Activated CD8-positive, alpha-beta memory T cell treated with anti-CD3 and anti-CD28 coated beads, Interleukin-2, amount 50 U/mL, for 24 hours (primary cell): ENCODE measurements at regions not wholly inside any gene's neighbourhood (a gene's known extent, or its start where the extent isn't known, plus 50 kb on each side); places are given as distances from the start of the nearest gene placed in this dataset.
A peak's percentile ranks its signal among the peaks of the same experiment; 100 is the strongest.
"Not testable (repeated sequence)": the region's sequence is repeated elsewhere in the genome, so short reads cannot be mapped to it uniquely, and the experiment has no call there.

ENCODE experiments used
- DNase-seq: peaks from one replicate; pipeline ENCODE4 v3.0.0-alpha.2; 2020; ENCODE audit errors: extremely low read depth

DNA sequence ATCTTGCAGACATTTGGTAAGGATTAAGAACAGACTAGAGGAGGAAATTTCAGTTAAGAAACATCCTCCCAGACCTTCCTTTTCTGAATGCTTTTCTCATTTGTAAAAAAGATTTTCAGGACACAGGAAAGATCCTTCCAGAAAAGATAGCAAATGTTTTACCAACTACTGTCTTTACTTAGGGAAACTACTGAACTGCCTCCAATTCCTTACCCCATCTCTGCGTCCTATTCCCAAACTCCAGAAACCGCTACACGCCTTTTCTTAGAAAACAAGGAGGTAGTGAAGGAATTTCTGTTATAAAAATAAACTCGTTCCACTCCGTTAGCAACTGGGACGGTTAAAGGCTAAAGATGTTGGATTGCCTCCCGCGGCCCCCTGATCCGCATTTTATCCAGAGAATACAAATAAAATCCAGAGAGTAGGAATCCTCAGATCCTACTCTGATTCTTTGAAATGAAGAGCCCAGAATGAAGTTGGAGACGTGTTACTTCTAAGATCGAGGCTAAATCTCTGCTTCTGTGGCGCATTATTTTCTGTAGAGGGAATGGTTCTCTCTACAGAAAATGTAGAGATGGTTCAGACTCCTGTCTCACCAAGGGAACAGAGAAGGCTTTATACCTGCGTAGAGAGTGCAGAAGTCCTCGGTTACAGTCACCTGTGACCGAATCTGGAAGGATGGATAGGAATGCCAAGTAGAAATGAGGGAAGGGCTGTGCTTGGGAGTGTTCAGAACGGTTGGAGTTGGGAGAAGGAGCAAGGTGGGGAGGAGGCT is 133.0 kb downstream of the GPX5 start:
- no peak for DNase-seq

GRCh38 chr6:28659250-28659566 is 133.5 kb downstream of the GPX5 start:
- DNase-seq, result no peak

GRCh38 chr6:28661097-28661713 is 135.5 kb downstream of the GPX5 start:
- no peak for DNase-seq

- no peak for DNase-seq
Observed at GRCh38 chr6:28664870-28665396, 139.3 kb downstream of the GPX5 start.

DNA sequence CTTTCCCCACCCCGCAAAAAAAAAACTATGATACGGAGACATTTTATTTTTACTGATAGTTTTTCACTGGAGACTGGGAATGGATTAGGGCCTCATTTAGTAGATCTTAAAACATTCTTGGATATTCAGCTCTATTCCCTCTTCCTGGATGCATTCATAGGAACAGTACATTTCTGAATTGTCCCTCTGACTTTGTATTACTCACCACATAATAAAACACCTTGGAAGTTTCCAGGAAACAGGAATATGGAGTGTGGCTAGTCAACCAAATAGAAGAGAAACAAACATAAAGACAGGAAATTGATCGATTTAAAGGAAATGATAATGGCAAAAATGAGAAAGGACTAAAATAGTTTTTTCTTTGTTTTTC is 147.7 kb downstream of the GPX5 start:
- DNase-seq, result no peak

DNA sequence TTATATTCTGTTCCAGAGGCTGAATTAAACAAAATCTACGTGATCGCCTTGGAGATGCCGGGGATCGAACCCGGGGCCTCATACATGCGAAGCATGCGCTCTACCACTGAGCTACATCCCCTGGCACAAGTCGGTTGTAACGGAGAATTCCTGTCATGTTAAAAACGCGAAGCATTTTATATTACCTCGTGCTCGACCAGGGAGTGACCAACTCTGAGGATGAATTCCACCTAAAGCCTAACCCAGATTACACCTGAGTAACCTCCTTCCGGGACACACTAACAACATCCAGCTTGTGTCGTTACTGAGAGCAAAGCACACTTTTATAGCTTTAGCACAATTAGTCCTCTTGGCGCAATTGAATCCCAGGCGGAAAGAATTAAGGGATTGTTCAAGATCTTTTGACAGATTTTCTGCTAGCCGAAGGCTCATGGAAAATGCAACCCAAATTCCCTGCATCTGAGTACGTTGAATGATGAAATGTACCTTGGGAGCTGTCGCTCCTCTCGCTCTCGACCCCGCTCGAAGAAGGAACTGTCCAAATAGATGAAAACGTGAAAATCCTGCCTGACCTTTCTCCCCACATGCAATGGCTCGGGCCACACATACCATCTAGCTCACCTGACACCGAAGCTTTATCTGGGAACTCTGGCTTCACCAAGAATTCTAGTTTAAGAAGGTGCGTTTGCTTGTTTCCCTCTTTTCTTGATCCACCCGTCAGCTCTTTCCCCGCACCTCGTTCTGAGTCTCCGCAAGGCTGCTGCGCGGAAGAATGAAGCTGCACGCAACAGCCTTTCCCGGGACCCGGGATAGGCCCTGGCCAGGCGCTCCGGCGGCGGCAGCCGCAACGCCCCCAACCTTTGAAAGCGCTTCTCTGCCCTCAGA is 148.3 kb downstream of the GPX5 start:
- DNase-seq, result peak; percentile 10

DNA sequence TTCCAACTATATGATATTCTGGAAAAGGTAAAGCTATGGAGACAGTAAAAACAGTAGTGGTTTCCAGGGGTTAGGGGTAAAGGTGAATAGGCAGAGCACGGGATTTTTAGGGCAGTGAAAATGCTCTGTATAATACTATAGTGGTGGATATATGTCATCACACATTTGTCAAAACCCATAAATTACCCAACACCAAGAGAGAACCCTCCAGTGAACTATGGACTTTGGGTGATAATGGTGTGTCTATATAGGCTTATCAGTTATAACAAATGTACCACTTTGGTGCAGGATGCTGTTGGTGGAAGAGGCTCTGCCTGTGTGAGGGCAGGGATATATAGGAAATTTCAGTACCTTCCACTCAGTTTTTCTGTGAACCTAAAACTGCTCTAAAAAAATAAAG is 149.9 kb downstream of the GPX5 start:
- no peak for DNase-seq

DNA sequence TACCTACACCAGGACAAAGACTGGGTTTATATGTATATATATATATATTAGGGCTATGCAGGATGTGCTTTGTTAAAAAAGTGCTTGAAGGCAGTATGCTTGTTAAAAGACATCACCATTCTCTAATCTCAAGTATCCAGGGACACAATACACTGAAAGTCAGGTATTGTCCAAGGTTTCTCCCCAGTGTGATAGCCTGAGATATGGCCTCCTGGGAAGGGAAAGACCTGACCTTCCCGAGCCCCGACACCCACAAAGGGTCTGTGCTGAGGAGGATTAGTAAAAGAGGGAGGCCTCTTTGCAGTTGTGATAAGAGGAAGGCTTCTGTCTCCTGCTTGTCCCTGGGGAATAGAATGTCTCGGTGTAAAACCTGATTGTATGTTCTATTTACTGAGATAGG is 156.9 kb downstream of the GPX5 start:
- DNase-seq, result no peak

- DNase-seq, result not testable (repeated sequence)
Observed at GRCh38 chr6:28682956-28683685, 157.4 kb downstream of the GPX5 start.

- DNase-seq, result no peak
Observed at GRCh38 chr6:28683945-28684538, 158.4 kb downstream of the GPX5 start.

- DNase-seq, result not testable (repeated sequence)
Observed at GRCh38 chr6:28685960-28686359, 160.3 kb downstream of the GPX5 start.

GRCh38 chr6:28686446-28687027 is 160.9 kb downstream of the GPX5 start:
- not testable (repeated sequence) for DNase-seq

DNA sequence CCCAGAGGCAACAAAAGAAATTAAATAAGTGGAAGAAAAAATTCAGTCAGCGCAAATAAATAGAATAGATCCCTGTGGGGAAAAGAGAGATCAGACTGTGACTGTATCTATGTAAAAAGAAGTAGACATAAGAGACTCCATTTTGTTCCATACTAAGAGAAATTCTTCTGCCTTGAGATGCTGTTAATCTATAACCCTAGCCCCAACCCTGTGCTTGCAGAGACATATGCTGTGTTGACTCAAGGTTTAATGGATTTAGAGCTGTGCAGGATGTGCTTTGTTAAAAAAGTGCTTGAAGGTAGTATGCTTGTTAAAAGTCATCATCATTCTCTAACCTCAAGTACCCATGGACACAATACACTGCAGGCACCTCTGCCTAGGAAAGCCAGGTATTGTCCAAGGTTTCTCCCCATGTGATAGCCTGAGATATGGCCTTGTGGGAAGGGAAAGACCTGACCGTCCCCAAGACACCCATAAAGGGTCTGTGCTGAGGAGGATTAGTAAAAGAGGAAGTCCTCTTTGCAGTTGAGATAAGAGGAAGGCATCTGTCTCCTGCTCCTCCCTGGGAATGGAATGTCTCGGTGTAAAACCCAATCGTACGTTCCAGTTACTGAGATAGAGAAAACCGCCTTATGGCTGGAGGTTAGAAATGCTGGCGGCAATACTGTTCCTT is 161.8 kb downstream of the GPX5 start:
- not testable (repeated sequence) for DNase-seq

DNA sequence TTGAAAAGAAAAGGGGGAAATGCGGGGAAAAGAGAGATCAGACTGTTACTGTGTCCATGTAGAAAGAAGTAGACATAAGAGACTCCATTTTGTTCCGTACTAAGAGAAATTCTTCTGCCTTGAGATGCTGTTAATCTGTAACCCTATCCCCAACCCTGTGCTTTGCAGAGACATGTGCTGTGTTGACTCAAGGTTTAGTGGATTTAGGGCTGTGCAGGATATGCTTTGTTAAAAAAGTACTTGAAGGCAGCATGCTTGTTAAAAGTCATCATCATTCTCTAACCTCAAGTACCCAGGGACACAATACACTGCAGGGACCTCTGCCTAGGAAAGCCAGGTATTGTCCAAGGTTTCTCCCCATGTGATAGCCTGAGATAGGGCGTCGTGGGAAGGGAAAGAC is 166.3 kb downstream of the GPX5 start:
- not testable (repeated sequence) for DNase-seq

- DNase-seq, result no peak
Observed at GRCh38 chr6:28693033-28693750, 167.5 kb downstream of the GPX5 start.

DNA sequence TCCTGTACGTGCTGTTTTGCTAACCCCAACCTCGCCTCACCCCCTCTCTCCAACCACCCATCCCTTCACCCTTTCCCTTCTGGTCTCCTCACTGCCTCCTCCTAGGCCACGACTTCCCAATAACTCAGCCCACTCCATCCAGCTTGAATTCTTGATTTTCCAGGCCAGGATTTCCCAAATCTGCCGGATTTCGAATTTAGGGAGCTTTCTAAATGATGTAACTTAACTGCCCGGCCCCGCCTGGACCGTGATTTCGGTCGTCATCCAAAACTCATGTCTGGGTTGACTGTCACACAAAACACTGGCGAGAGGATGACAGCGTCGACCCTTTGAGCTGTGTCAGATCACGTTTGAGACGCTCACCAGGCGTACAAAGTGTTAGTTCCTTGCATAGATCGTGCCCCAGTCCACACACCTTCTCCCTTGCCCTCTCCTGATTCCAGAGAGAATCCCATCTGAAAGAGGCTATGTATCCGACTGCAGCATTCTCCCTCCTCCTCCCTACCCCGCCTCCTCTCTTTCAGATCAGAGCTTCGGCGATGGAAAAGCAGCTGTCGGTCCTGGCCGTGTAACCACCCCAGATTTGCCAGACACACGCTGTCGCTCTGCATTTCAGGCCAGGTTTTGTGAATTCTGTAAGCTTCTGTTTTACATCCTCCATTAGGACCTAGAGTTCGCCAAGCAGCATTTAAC is 168.2 kb downstream of the GPX5 start:
- DNase-seq, result no peak

GRCh38 chr6:28695715-28696114 is 170.0 kb downstream of the GPX5 start:
- no peak for DNase-seq

- no peak for DNase-seq
Observed at GRCh38 chr6:28696167-28696566, 170.5 kb downstream of the GPX5 start.

- no peak for DNase-seq
Observed at GRCh38 chr6:28696682-28697081, 171.0 kb downstream of the GPX5 start.
